22Rv1 (cell line): ENCODE measurements at regions not wholly inside any gene's neighbourhood (a gene's known extent, or its start where the extent isn't known, plus 50 kb on each side); places are given as distances from the start of the nearest gene placed in this dataset.

ENCODE experiments used
- CTCF ChIP-seq: fragments of 450-650 bp; IDR thresholded peaks from 2 replicates; pipeline ENCODE4 v1.5.1; 2017; ENCODE audit warnings: mild to moderate bottlenecking
- ZFX ChIP-seq: fragments of 450-650 bp; IDR thresholded peaks from 2 replicates; pipeline ENCODE4 v1.6.1; 2017; ENCODE audit warnings: antibody characterized with exemption, borderline replicate concordance

- TF ChIP-seq CTCF (no peak), ZFX (no peak)
Observed at GRCh38 chr5:126007841-126008240, 415.4 kb upstream of the GRAMD2B start.
